ENCODE measurements at regions not wholly inside any gene's neighbourhood (a gene's known extent, or its start where the extent isn't known, plus 50 kb on each side); places are given as distances from the start of the nearest gene placed in this dataset.

GRCh38 chr7:77479536-77480088 lies 57.5 kb upstream of the PTPN12 start:
- no peaks in the 10 kb centered on the region for H3K36me3 ChIP-seq (ENCODE audit: insufficient read depth, low read length)
- no peak overlapping the region for H3K27ac ChIP-seq (ENCODE audit: low read depth, low read length, poor library complexity, severe bottlenecking)
- H4K20me1 ChIP-seq (ENCODE audit: insufficient read depth, low read length) = no peaks in the 10 kb centered on the region
- H3K4me3 ChIP-seq (ENCODE audit: low read depth, low read length, poor library complexity, severe bottlenecking) = no peak overlapping the region
- no peak for DNase-seq (ENCODE audit: low spot score)
- no TSS peak for BruUV-seq (replicated peaks)
- intact Hi-C loops (cut with micrococcal nuclease; ENCODE audit: unreplicated experiment) = no loop called here
- H3K79me2 ChIP-seq (ENCODE audit: insufficient read depth, low read depth, low read length) = no peaks in the 10 kb centered on the region
- no peak for TF ChIP-seq EZH2phosphoT487 (IDR thresholded peaks at IDR 0.05; ENCODE audit: borderline replicate concordance, low read depth, low read length)
- TF ChIP-seq, protein P1, sequence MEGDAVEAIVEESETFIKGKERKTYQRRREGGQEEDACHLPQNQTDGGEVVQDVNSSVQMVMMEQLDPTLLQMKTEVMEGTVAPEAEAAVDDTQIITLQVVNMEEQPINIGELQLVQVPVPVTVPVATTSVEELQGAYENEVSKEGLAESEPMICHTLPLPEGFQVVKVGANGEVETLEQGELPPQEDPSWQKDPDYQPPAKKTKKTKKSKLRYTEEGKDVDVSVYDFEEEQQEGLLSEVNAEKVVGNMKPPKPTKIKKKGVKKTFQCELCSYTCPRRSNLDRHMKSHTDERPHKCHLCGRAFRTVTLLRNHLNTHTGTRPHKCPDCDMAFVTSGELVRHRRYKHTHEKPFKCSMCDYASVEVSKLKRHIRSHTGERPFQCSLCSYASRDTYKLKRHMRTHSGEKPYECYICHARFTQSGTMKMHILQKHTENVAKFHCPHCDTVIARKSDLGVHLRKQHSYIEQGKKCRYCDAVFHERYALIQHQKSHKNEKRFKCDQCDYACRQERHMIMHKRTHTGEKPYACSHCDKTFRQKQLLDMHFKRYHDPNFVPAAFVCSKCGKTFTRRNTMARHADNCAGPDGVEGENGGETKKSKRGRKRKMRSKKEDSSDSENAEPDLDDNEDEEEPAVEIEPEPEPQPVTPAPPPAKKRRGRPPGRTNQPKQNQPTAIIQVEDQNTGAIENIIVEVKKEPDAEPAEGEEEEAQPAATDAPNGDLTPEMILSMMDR (conservative IDR thresholded peaks at IDR 0.05; ENCODE audit: low read length) = no peak
- H2AFZ ChIP-seq (ENCODE audit: low read length) = no peak overlapping the region
- H3K4me1 ChIP-seq (ENCODE audit: insufficient read depth, low read length, poor library complexity, severe bottlenecking) = no peaks in the 10 kb centered on the region
- H3K9me2 ChIP-seq (ENCODE audit: insufficient read depth, low read length) = no peaks in the 10 kb centered on the region
- no peaks in the 10 kb centered on the region for H3K9me3 ChIP-seq (ENCODE audit: low read length)
- CTCF ChIA-PET (ENCODE audit: unreplicated experiment) = no interaction called here
- POLR2A ChIA-PET = no interaction called here
- no peak overlapping the region for H3K4me2 ChIP-seq (ENCODE audit: low read length)

- no peaks in the 10 kb centered on the region for H3K9me2 ChIP-seq (ENCODE audit: insufficient read depth, low read length)
- no peak overlapping the region for H3K4me3 ChIP-seq (ENCODE audit: low read depth, low read length, poor library complexity, severe bottlenecking)
- no peak overlapping the region for H2AFZ ChIP-seq (ENCODE audit: low read length)
- intact Hi-C loops (cut with micrococcal nuclease; ENCODE audit: unreplicated experiment) = no loop called here
- ChIA-PET POLR2A (interaction anchor here (0.9 kb wide), 1 partner anchor 826 kb away, joined by 3 read pairs; no protein-coding TSS in a partner anchor), CTCF (ENCODE audit: unreplicated experiment) (no interaction called here)
- H3K9me3 ChIP-seq (ENCODE audit: low read length) = no peaks in the 10 kb centered on the region
- DNase-seq (ENCODE audit: low spot score) = no peak
- no peak overlapping the region for H3K27ac ChIP-seq (ENCODE audit: low read depth, low read length, poor library complexity, severe bottlenecking)
- TF ChIP-seq, protein P1 (conservative IDR thresholded peaks at IDR 0.05; ENCODE audit: low read length) = no peak
- no peak for TF ChIP-seq EZH2phosphoT487 (IDR thresholded peaks at IDR 0.05; ENCODE audit: borderline replicate concordance, low read depth, low read length)
- H3K4me1 ChIP-seq (ENCODE audit: insufficient read depth, low read length, poor library complexity, severe bottlenecking) = no peaks in the 10 kb centered on the region
- no peak overlapping the region for H3K4me2 ChIP-seq (ENCODE audit: low read length)
- H3K79me2 ChIP-seq (ENCODE audit: insufficient read depth, low read depth, low read length) = no peaks in the 10 kb centered on the region
- no TSS peak for BruUV-seq (replicated peaks)
- no peaks in the 10 kb centered on the region for H3K36me3 ChIP-seq (ENCODE audit: insufficient read depth, low read length)
- H4K20me1 ChIP-seq (ENCODE audit: insufficient read depth, low read length) = no peaks in the 10 kb centered on the region
Measured at GRCh38 chr7:77476871-77477270, 60.2 kb upstream of the PTPN12 start.

DNA sequence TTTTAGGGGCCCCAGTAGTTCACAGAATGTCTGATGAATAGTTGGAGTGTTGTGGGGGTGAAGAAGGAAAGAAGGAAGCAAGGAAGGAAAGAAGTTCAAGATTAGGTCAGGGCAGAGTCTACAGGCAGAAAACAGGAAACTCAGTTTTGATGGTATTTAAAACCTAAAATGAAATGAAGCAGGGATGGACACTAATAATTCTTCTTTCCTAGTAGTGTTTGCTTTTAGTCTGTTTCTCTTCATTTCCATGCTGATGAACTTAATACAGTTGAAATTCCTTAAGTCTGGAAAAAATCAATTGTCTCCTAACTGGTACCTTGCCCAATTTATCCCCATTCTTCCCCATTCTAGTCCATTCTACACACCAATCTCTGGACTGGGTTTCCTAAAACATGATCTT lies 59.0 kb upstream of the GSAP start:
- no peaks in the 10 kb centered on the region for H3K79me2 ChIP-seq (ENCODE audit: insufficient read depth, low read depth, low read length)
- H3K9me3 ChIP-seq (ENCODE audit: low read length) = no peaks in the 10 kb centered on the region
- BruUV-seq (replicated peaks) = no TSS peak
- DNase-seq (ENCODE audit: low spot score) = no peak
- intact Hi-C loops (cut with micrococcal nuclease; ENCODE audit: unreplicated experiment) = no loop called here
- H4K20me1 ChIP-seq (ENCODE audit: insufficient read depth, low read length) = no peaks in the 10 kb centered on the region
- POLR2A ChIA-PET = interaction anchor here (1.5 kb wide), 1 partner anchor 20 kb away, joined by 3 read pairs; no protein-coding TSS in a partner anchor
- CTCF ChIA-PET (ENCODE audit: unreplicated experiment) = no interaction called here
- H3K4me3 ChIP-seq (ENCODE audit: low read depth, low read length, poor library complexity, severe bottlenecking) = no peak overlapping the region
- no peaks in the 10 kb centered on the region for H3K4me1 ChIP-seq (ENCODE audit: insufficient read depth, low read length, poor library complexity, severe bottlenecking)
- H3K27ac ChIP-seq (ENCODE audit: low read depth, low read length, poor library complexity, severe bottlenecking) = no peak overlapping the region
- TF ChIP-seq, protein P1 (conservative IDR thresholded peaks at IDR 0.05; ENCODE audit: low read length) = no peak
- TF ChIP-seq EZH2phosphoT487 (IDR thresholded peaks at IDR 0.05; ENCODE audit: borderline replicate concordance, low read depth, low read length) = no peak
- H3K36me3 ChIP-seq (ENCODE audit: insufficient read depth, low read length) = no peaks in the 10 kb centered on the region
- no peak overlapping the region for H2AFZ ChIP-seq (ENCODE audit: low read length)
- no peaks in the 10 kb centered on the region for H3K9me2 ChIP-seq (ENCODE audit: insufficient read depth, low read length)
- H3K4me2 ChIP-seq (ENCODE audit: low read length) = no peak overlapping the region
